AML-193 (cell line): ENCODE measurements at regions not wholly inside any gene's neighbourhood (a gene's known extent, or its start where the extent isn't known, plus 50 kb on each side); places are given as distances from the start of the nearest gene placed in this dataset.

ENCODE experiments used
- DNase-seq, 2 experiments: peaks; one replicate each; lab custom pipeline; 2025; lab: John Stamatoyannopoulos, UW

DNA sequence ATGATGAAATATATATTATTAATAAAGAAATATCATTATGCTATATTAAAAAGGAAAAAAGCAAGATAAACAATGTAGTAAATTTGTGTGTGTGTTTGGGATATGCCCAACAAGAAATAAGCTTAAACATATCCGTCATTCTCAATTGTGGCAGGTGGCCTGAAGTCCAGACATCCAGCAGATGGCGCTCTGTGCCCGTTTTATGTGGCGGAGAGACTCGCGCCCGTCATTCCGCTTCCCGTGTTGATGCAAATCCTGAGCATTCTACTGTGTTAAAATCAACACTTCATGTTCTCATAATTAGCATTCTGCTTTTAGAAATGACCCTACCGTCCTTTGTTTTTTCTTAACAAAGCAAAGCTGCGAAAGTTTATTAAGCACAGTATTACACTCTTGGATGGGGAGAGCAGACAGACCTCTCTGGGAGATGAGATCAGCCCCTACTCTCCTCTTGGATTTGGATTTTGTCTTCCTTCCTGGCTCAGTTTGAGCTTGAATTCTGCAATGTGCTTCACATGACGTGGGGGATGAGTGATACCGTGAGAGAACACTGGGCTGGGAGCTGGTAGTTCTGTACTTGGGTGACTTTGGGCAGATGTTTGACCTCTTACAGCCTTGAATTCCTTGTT lies 125.8 kb downstream of the MCHR2 start:
- DNase-seq = peak; percentile 42 to 45
